ENCODE measurements at regions not wholly inside any gene's neighbourhood (a gene's known extent, or its start where the extent isn't known, plus 50 kb on each side); places are given as distances from the start of the nearest gene placed in this dataset.

- TF ChIP-seq BCL11A (IDR thresholded peaks at IDR 0.05; ENCODE audit: low read depth in 2 of 2, low read length in 2 of 2), result no peak
- no peak for TF ChIP-seq CHD2 (IDR thresholded peaks at IDR 0.05; ENCODE audit: low read length)
- no peak for TF ChIP-seq JUND (IDR thresholded peaks at IDR 0.05; ENCODE audit: low read length)
- TF ChIP-seq HDAC2 (IDR thresholded peaks at IDR 0.05; ENCODE audit: borderline replicate concordance in 1 of 2, low read depth in 2 of 2, low read length in 2 of 2), result no peak
Observed at GRCh38 chr11:89613911-89614310, 96.2 kb upstream of the TRIM77 start (continued).

All from H1 (cell line).